Lower leg skin (tissue), 4 donors: ENCODE measurements at regions not wholly inside any gene's neighbourhood (a gene's known extent, or its start where the extent isn't known, plus 50 kb on each side); places are given as distances from the start of the nearest gene placed in this dataset.

ENCODE experiments used
- DNase-seq, 2 donors: peaks; one replicate each; pipeline ENCODE4 v3.0.0-alpha.2; 2019; ENCODE audit warnings: low spot score in 2 of 2
- H3K4me3 ChIP-seq: fragments of 200-600 bp; sonication (generic); 2 replicates; pipeline ENCODE4 v1.5.1; 2017; ENCODE audit warnings: mild to moderate bottlenecking, low read depth; ENCODE audit not compliant: poor library complexity, severe bottlenecking
- POLR2A ChIP-seq, 2 donors: fragments of 450-650 bp; IDR thresholded peaks; one replicate each; pipeline ENCODE4 v1.6.1; 2016 to 2017; ENCODE audit warnings: antibody characterized with exemption in 2 of 2, mild to moderate bottlenecking in 1 of 2, moderate library complexity in 1 of 2
- WGBS, 2 donors: methylation state at CpG; one replicate each; pipeline ENCODE4 v1.1.5; 2018; 5-methylcytosine and 5-hydroxymethylcytosine counted together
- intact Hi-C: fragments of 100-400 bp; cut with DNase I; formaldehyde crosslinking; loops from one replicate; pipeline ENCODE4 v1.15.0; 2023; ENCODE audit warnings: low total_unique reads
- TF ChIP-seq, protein P1 (sequence below), 3 donors: fragments of 450-650 bp; IDR thresholded peaks; one replicate each; pipeline ENCODE4 v1.5.1; 2016; ENCODE audit warnings: antibody characterized with exemption in 3 of 3, mild to moderate bottlenecking in 3 of 3, moderate library complexity in 2 of 3

GRCh38 chr7:15886626-15887025 lies 200.1 kb upstream of the MEOX2 start:
- WGBS, 2 donors: 81 to 93% methylated on average over 1 of the region's 1 CpG
- no peak for TF ChIP-seq POLR2A (IDR thresholded peaks at IDR 0.05)
- TF ChIP-seq, protein P1, sequence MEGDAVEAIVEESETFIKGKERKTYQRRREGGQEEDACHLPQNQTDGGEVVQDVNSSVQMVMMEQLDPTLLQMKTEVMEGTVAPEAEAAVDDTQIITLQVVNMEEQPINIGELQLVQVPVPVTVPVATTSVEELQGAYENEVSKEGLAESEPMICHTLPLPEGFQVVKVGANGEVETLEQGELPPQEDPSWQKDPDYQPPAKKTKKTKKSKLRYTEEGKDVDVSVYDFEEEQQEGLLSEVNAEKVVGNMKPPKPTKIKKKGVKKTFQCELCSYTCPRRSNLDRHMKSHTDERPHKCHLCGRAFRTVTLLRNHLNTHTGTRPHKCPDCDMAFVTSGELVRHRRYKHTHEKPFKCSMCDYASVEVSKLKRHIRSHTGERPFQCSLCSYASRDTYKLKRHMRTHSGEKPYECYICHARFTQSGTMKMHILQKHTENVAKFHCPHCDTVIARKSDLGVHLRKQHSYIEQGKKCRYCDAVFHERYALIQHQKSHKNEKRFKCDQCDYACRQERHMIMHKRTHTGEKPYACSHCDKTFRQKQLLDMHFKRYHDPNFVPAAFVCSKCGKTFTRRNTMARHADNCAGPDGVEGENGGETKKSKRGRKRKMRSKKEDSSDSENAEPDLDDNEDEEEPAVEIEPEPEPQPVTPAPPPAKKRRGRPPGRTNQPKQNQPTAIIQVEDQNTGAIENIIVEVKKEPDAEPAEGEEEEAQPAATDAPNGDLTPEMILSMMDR (IDR thresholded peaks at IDR 0.05): no peak
- intact Hi-C loops: no loop called here
- no peak overlapping the region for H3K4me3 ChIP-seq
- DNase-seq: no peak

- no peak for DNase-seq
- no peak overlapping the region for H3K4me3 ChIP-seq
- intact Hi-C loops: no loop called here
- WGBS, 2 donors: 73 to 79% methylated on average over 2 of the region's 2 CpGs
- TF ChIP-seq, protein P1 (IDR thresholded peaks at IDR 0.05): no peak
- TF ChIP-seq POLR2A (IDR thresholded peaks at IDR 0.05): no peak
These were observed 199.2 kb upstream of the MEOX2 start for GRCh38 chr7:15885678-15886077.

DNA sequence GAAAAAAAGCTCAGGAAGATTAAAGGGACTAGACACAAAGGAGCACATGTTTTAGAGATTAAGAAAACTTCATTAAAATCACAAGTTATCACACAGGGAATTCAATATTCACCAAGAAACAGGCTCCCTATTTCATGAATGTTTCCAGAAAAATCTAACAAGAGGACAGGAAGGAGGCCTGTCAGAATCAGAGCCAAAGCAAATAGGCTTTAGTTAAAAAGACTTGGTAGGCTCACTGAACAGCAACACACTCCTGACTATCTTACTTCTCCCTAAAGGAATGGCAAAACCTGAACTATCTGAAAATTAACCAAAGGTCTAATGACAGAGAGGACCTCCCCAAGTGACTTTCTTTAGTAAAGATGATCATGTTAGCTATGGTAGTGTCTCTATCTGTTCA lies 188.3 kb upstream of the MEOX2 start:
- intact Hi-C loops: no loop called here
- no peak for TF ChIP-seq POLR2A (IDR thresholded peaks at IDR 0.05)
- TF ChIP-seq, protein P1 (IDR thresholded peaks at IDR 0.05): no peak
- no peak for DNase-seq
- no peak overlapping the region for H3K4me3 ChIP-seq

- no peak for TF ChIP-seq POLR2A (IDR thresholded peaks at IDR 0.05)
- TF ChIP-seq, protein P1 (IDR thresholded peaks at IDR 0.05): no peak
- WGBS, 2 donors: 83 to 84% methylated on average over 1 of the region's 1 CpG
- DNase-seq: no peak
- intact Hi-C loops: no loop called here
- no peak overlapping the region for H3K4me3 ChIP-seq
These were observed 183.9 kb upstream of the MEOX2 start for GRCh38 chr7:15870347-15870746.

DNA sequence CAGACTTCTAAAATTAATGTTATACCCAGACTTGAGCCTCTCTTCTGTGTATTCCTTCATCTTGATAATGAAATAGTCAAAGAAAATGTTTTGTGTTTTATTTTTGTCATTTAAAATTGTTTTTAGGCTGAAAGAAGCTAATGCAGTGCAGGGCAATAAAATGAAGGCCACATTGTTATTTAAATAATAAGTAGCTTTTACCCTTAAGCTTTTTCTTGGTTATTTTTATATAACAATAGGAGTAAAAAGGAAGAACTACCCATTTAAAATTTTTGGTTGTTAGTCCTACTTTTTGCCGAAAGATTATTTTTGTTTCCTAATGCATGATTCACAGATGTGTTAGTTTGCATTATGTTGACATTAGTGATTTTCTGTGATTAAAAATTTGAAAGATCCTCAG lies 181.0 kb upstream of the MEOX2 start:
- WGBS, 2 donors: 85 to 88% methylated on average over 1 of the region's 1 CpG

GRCh38 chr7:15866753-15867152 lies 180.3 kb upstream of the MEOX2 start:
- WGBS, 2 donors: 88 to 92% methylated on average over 1 of the region's 1 CpG
- intact Hi-C loops: no loop called here
- H3K4me3 ChIP-seq: no peak overlapping the region
- DNase-seq: no peak
- TF ChIP-seq, protein P1 (IDR thresholded peaks at IDR 0.05): no peak
- TF ChIP-seq POLR2A (IDR thresholded peaks at IDR 0.05): no peak

More for the DNA sequence above, 181.0 kb upstream of the MEOX2 start:
- TF ChIP-seq, protein P1 (IDR thresholded peaks at IDR 0.05): no peak
- no peak for TF ChIP-seq POLR2A (IDR thresholded peaks at IDR 0.05)
- no peak for DNase-seq
- H3K4me3 ChIP-seq: no peak overlapping the region
- intact Hi-C loops: no loop called here
